ENCODE measurements at regions not wholly inside any gene's neighbourhood (a gene's known extent, or its start where the extent isn't known, plus 50 kb on each side); places are given as distances from the start of the nearest gene placed in this dataset.
"Not testable (repeated sequence)": the region's sequence is repeated elsewhere in the genome, so short reads cannot be mapped to it uniquely, and the experiment has no call there.

DNA sequence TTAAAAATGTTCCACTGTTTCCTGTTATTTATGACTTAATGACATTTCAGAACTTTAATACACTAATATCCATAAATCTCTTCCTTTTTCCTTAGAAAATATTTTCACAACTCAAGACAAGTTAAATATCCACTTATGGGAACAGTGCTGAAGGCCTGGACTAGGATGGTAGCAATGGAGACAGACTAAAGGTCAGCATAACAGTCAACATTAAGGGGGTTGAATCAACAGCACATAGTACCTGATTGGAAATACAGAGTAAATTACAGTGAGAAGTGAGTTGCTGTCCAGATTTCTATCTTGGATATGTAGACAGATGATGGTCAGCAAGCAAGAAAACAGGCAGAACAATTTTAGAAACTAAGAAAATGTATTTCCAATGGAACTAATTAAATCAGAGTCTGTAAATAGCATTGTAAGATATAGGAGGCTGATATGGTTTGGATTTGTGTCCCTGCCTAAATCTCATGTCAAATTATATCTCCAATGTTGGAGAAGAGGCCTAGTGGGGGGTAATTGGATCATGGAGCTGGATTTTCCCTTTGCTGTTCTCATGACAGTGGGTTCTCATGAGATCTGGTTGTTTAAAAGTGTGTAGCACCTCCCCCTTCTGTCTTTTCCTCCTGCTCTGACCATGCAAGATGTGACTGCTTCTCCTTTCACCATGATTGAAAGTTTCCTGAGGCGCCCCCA is 682.7 kb downstream of the MAFB start:
- no peak overlapping the region for H2BK120ac ChIP-seq (replicated peaks; ENCODE audit: low read depth, low read length)
- H2AFZ ChIP-seq (ENCODE audit: low read length) = no peak overlapping the region
- no peak overlapping the region for H2AK5ac ChIP-seq (ENCODE audit: low read depth, low read length)
- H3K79me1 ChIP-seq (ENCODE audit: low read depth, low read length) = no peaks in the 10 kb centered on the region
- no peak for TF ChIP-seq EGR1 (IDR thresholded peaks at IDR 0.05; ENCODE audit: borderline replicate concordance, low read depth, low read length)
- no peaks in the 10 kb centered on the region for H3K27me3 ChIP-seq (replicated peaks in 1 of 4; ENCODE audit: control insufficient read depth in 3 of 4, extremely low read depth in 1 of 4, insufficient read depth in 3 of 4, low read length in 3 of 4)
- H3K4me3 ChIP-seq (ENCODE audit: extremely low read depth in 1 of 4, insufficient read depth in 2 of 4, low read depth in 3 of 4, low read length in 4 of 4) = no peak overlapping the region
- H3K14ac ChIP-seq (ENCODE audit: insufficient read length) = no peak overlapping the region
- no peak overlapping the region for H3K18ac ChIP-seq (ENCODE audit: extremely low read depth, low read length)
- H3K4me1 ChIP-seq (replicated peaks in 1 of 4; ENCODE audit: control insufficient read depth in 3 of 4, insufficient read depth in 4 of 4, low read length in 3 of 4) = no peaks in the 10 kb centered on the region; a peak in 1 of 7 replicates
- no peak overlapping the region for H2BK20ac ChIP-seq (ENCODE audit: low read length)
- H3K4ac ChIP-seq (replicated peaks; ENCODE audit: insufficient read length, low read depth, low read length) = no peak overlapping the region
- H3K23me2 ChIP-seq (ENCODE audit: low read depth, low read length) = no peaks in the 10 kb centered on the region
- FAIRE-seq (no peak), DNase-seq (ENCODE audit: low read depth in 1 of 2, low spot score in 2 of 2) (no peak)
- H3K27ac ChIP-seq (ENCODE audit: low read depth, low read length) = no peak overlapping the region
- H3K23ac ChIP-seq (ENCODE audit: insufficient read length) = no peak overlapping the region
- ChIA-PET CTCF (ENCODE audit: partially characterized antibody) (no interaction called here), POLR2A (ENCODE audit: partially characterized antibody) (no interaction called here)
- no peaks in the 10 kb centered on the region for H3K36me3 ChIP-seq (ENCODE audit: control insufficient read depth in 2 of 4, insufficient read depth in 4 of 4, low read length in 3 of 4)
- no peaks in the 10 kb centered on the region for H3K79me2 ChIP-seq (ENCODE audit: control insufficient read depth in 1 of 2, insufficient read depth in 2 of 2, low read length in 2 of 2)
- no peaks in the 10 kb centered on the region for H4K20me1 ChIP-seq (replicated peaks in 1 of 2; ENCODE audit: control insufficient read depth in 1 of 2, insufficient read depth in 2 of 2, low read length in 2 of 2)
- H3K9ac ChIP-seq (replicated peaks in 1 of 4; ENCODE audit: extremely low read depth in 1 of 4, low read depth in 3 of 4, low read length in 3 of 4) = no peak overlapping the region
- no peak overlapping the region for H4K8ac ChIP-seq (ENCODE audit: extremely low read depth, insufficient read depth, low read length)
- H4K91ac ChIP-seq (replicated peaks; ENCODE audit: insufficient read length, low read length) = no peak overlapping the region
- 84% methylated on average over 1 of the region's 1 CpG; no CpG with 5 or more reads in 1 of the 2 experiments for WGBS, 2 experiments (ENCODE audit: extremely low coverage in 1 of 2, insufficient coverage in 1 of 2, insufficient read length in 1 of 2, insufficient replicate concordance in 2 of 2, low coverage in 1 of 2, low lambda C conversion rate in 2 of 2, missing lambda C conversion rate in 1 of 2)
- H4K5ac ChIP-seq (ENCODE audit: insufficient read length, low read depth, low read length) = no peak overlapping the region
- H3K56ac ChIP-seq (replicated peaks; ENCODE audit: insufficient read length, low read depth, low read length) = no peak overlapping the region
- H2BK12ac ChIP-seq (ENCODE audit: low read depth, low read length) = no peak overlapping the region
- no peak overlapping the region for H2BK15ac ChIP-seq (ENCODE audit: low read length)
- H3K4me2 ChIP-seq (ENCODE audit: insufficient read depth in 1 of 2, low read depth in 2 of 2, low read length in 2 of 2) = no peak overlapping the region
- H3K9me3 ChIP-seq (ENCODE audit: insufficient read depth in 2 of 2, low read depth in 1 of 2, low read length in 1 of 2) = no peaks in the 10 kb centered on the region
- H2BK5ac ChIP-seq (ENCODE audit: low read depth, low read length) = no peak overlapping the region

DNA sequence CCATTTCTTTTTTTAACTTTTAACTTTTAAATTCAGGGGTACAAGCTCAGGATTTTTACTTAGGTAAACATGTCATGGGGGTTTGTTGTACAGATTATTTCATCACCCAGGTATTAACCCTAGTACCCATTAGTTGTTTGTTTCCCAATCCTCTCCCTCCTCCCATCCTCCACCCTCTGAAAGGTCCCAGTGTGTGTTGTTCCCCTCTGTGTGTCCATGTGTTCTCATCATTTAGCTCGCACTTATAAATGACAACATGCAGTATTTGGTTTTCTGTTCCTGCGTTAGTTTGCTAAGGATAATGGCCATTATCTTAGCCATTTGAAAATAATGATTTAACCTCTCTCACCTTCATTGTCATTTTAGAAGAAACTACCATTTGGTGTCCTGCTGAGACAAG is 684.9 kb downstream of the MAFB start:
- H3K79me2 ChIP-seq (ENCODE audit: control insufficient read depth in 1 of 2, insufficient read depth in 2 of 2, low read length in 2 of 2); H2BK5ac ChIP-seq (ENCODE audit: low read depth, low read length); H2BK12ac ChIP-seq (ENCODE audit: low read depth, low read length); H4K5ac ChIP-seq (ENCODE audit: insufficient read length, low read depth, low read length); H3K27me3 ChIP-seq (replicated peaks in 1 of 4; ENCODE audit: control insufficient read depth in 3 of 4, extremely low read depth in 1 of 4, insufficient read depth in 3 of 4, low read length in 3 of 4); H4K8ac ChIP-seq (ENCODE audit: extremely low read depth, insufficient read depth, low read length); H3K9me3 ChIP-seq (ENCODE audit: insufficient read depth in 2 of 2, low read depth in 1 of 2, low read length in 1 of 2); H3K4me1 ChIP-seq (replicated peaks in 1 of 4; ENCODE audit: control insufficient read depth in 3 of 4, insufficient read depth in 4 of 4, low read length in 3 of 4); H3K14ac ChIP-seq (ENCODE audit: insufficient read length); DNase-seq (ENCODE audit: low read depth in 1 of 2, low spot score in 2 of 2); H3K27ac ChIP-seq (ENCODE audit: low read depth, low read length); FAIRE-seq; H2BK15ac ChIP-seq (ENCODE audit: low read length); POLR2A ChIA-PET (ENCODE audit: partially characterized antibody); H2AK5ac ChIP-seq (ENCODE audit: low read depth, low read length); H3K4me3 ChIP-seq (ENCODE audit: extremely low read depth in 1 of 4, insufficient read depth in 2 of 4, low read depth in 3 of 4, low read length in 4 of 4); H3K9ac ChIP-seq (replicated peaks in 1 of 4; ENCODE audit: extremely low read depth in 1 of 4, low read depth in 3 of 4, low read length in 3 of 4); H3K4ac ChIP-seq (replicated peaks; ENCODE audit: insufficient read length, low read depth, low read length); H3K4me2 ChIP-seq (ENCODE audit: insufficient read depth in 1 of 2, low read depth in 2 of 2, low read length in 2 of 2); H3K79me1 ChIP-seq (ENCODE audit: low read depth, low read length); H4K20me1 ChIP-seq (replicated peaks in 1 of 2; ENCODE audit: control insufficient read depth in 1 of 2, insufficient read depth in 2 of 2, low read length in 2 of 2); H3K36me3 ChIP-seq (ENCODE audit: control insufficient read depth in 2 of 4, insufficient read depth in 4 of 4, low read length in 3 of 4); H4K91ac ChIP-seq (replicated peaks; ENCODE audit: insufficient read length, low read length); H3K56ac ChIP-seq (replicated peaks; ENCODE audit: insufficient read length, low read depth, low read length); H3K23ac ChIP-seq (ENCODE audit: insufficient read length); H2BK120ac ChIP-seq (replicated peaks; ENCODE audit: low read depth, low read length); H2BK20ac ChIP-seq (ENCODE audit: low read length); H3K23me2 ChIP-seq (ENCODE audit: low read depth, low read length); H2AFZ ChIP-seq (ENCODE audit: low read length); H3K18ac ChIP-seq (ENCODE audit: extremely low read depth, low read length): not testable (repeated sequence)
- WGBS, 2 experiments (ENCODE audit: extremely low coverage in 1 of 2, insufficient coverage in 1 of 2, insufficient read length in 1 of 2, insufficient replicate concordance in 2 of 2, low coverage in 1 of 2, low lambda C conversion rate in 2 of 2, missing lambda C conversion rate in 1 of 2) = 73% methylated on average over 2 of the region's 2 CpGs; no CpG with 5 or more reads in 1 of the 2 experiments
- CTCF ChIA-PET (ENCODE audit: partially characterized antibody) = interaction anchor here (0.6 kb wide), 1 partner anchor 117 kb away, joined by 4 read pairs; no protein-coding TSS in a partner anchor
